Left colon (tissue), 2 donors: ENCODE measurements at regions not wholly inside any gene's neighbourhood (a gene's known extent, or its start where the extent isn't known, plus 50 kb on each side); places are given as distances from the start of the nearest gene placed in this dataset.

Experiments
- ATAC-seq: fragments of 200-7000 bp; cut with Tn5 transposase; one replicate; pipeline ENCODE4 v1.9.1; 2020; ENCODE audit warnings: mild to moderate bottlenecking, moderate library complexity
- DNase-seq, 2 donors: peaks; one replicate each; pipeline ENCODE4 v3.0.0-alpha.2; 2020
- intact Hi-C, 2 donors: fragments of 100-400 bp; cut with DNase I in 1 of 2; cut with micrococcal nuclease in 1 of 2; formaldehyde crosslinking; loops; one replicate each; pipeline versions ENCODE4 v1.11.2 to v1.14.0; 2022; cut with DNase I, micrococcal nuclease
- donor health status: DM: no; HTN: no; CAD: no.
- donor health status: DM: yes; HTN: yes; CAD: no.

- no peak for DNase-seq
- intact Hi-C loops: no loop called here
- ATAC-seq: no peak
Measured at GRCh38 chr11:131108760-131109159, 192.5 kb upstream of the SNX19 start.

GRCh38 chr11:131109257-131109656 lies 193.0 kb upstream of the SNX19 start:
- intact Hi-C loops: no loop called here
- ATAC-seq (no peak), DNase-seq (no peak)

- no peak for DNase-seq
- no peak for ATAC-seq
- intact Hi-C loops: no loop called here
Measured at GRCh38 chr11:131109790-131110189, 193.5 kb upstream of the SNX19 start.

- no peak for DNase-seq
- no peak for ATAC-seq
- intact Hi-C loops: no loop called here
Measured at GRCh38 chr11:131111775-131112174, 195.5 kb upstream of the SNX19 start.

- no peak for DNase-seq
- no peak for ATAC-seq
- intact Hi-C loops: no loop called here
Measured at GRCh38 chr11:131118247-131118646, 202.0 kb upstream of the SNX19 start.

GRCh38 chr11:131121426-131122333 lies 205.4 kb upstream of the SNX19 start:
- DNase-seq (no peak), ATAC-seq (no peak)
- intact Hi-C loops: no loop called here

- DNase-seq: no peak
- ATAC-seq: no peak
- intact Hi-C loops: no loop called here
Measured at GRCh38 chr11:131122448-131122847, 206.2 kb upstream of the SNX19 start.

GRCh38 chr11:131129474-131129873 lies 213.2 kb upstream of the SNX19 start:
- intact Hi-C loops: no loop called here
- ATAC-seq (no peak), DNase-seq (no peak)

GRCh38 chr11:131135611-131136010 lies 219.3 kb upstream of the SNX19 start:
- ATAC-seq (no peak), DNase-seq (no peak)
- intact Hi-C loops: no loop called here

- no peak for ATAC-seq
- intact Hi-C loops: no loop called here
Measured at GRCh38 chr11:131136486-131136885, 220.2 kb upstream of the SNX19 start.

GRCh38 chr11:131137046-131137445 lies 220.8 kb upstream of the SNX19 start:
- intact Hi-C loops: no loop called here
- ATAC-seq: no peak
- no peak for DNase-seq

More at GRCh38 chr11:131136486-131136885, 220.2 kb upstream of the SNX19 start:
- DNase-seq: no peak

- no peak for DNase-seq
- ATAC-seq: no peak
- intact Hi-C loops: no loop called here
Measured at GRCh38 chr11:131138731-131139130, 222.5 kb upstream of the SNX19 start.

GRCh38 chr11:131145791-131146190 lies 224.6 kb upstream of the NTM start:
- no peak for ATAC-seq
- intact Hi-C loops: no loop called here

GRCh38 chr11:131146827-131147490 lies 223.5 kb upstream of the NTM start:
- DNase-seq (no peak), ATAC-seq (no peak)
- intact Hi-C loops: no loop called here

More at GRCh38 chr11:131145791-131146190, 224.6 kb upstream of the NTM start:
- DNase-seq: no peak

GRCh38 chr11:131154351-131154750 lies 216.1 kb upstream of the NTM start:
- intact Hi-C loops: no loop called here
- no peak for DNase-seq
- no peak for ATAC-seq

GRCh38 chr11:131157678-131158077 lies 212.7 kb upstream of the NTM start:
- intact Hi-C loops: no loop called here
- ATAC-seq (no peak), DNase-seq (no peak)

- ATAC-seq: no peak
- intact Hi-C loops: no loop called here
- no peak for DNase-seq
Measured at GRCh38 chr11:131160846-131161245, 209.6 kb upstream of the NTM start.

- DNase-seq (no peak), ATAC-seq (no peak)
- intact Hi-C loops: no loop called here
Measured at GRCh38 chr11:131163613-131164012, 206.8 kb upstream of the NTM start.

GRCh38 chr11:131165036-131165435 lies 205.4 kb upstream of the NTM start:
- ATAC-seq (no peak), DNase-seq (no peak)
- intact Hi-C loops: no loop called here
